SU-DHL-6 (cell line): ENCODE measurements at regions not wholly inside any gene's neighbourhood (a gene's known extent, or its start where the extent isn't known, plus 50 kb on each side); places are given as distances from the start of the nearest gene placed in this dataset.

Experiments used
- H2AFZ ChIP-seq: fragments of 200-600 bp; sonication (generic); 2 replicates; pipeline ENCODE4 v1.6.1; 2014; ENCODE audit warnings: low read depth, mild to moderate bottlenecking, moderate library complexity, mixed read lengths, antibody characterized with exemption, low read length; ENCODE audit not compliant: severe bottlenecking
- H3F3A ChIP-seq: fragments of 200-600 bp; shearing (Covaris generic); 2 replicates; pipeline ENCODE4 v1.6.0; 2016; ENCODE audit warnings: antibody characterized with exemption, mild to moderate bottlenecking; ENCODE audit not compliant: insufficient read depth
- H3K27ac ChIP-seq: fragments of 200-600 bp; sonication (generic); 2 replicates; pipeline ENCODE4 v1.5.1; 2016; ENCODE audit warnings: low read depth, mild to moderate bottlenecking, low read length, moderate library complexity, mixed read lengths
- H3K27me3 ChIP-seq: fragments of 200-600 bp; sonication (generic), shearing (Covaris generic); 2 replicates; pipeline ENCODE4 v1.6.0; 2014; ENCODE audit warnings: mild to moderate bottlenecking, low read length
- H3K36me3 ChIP-seq: fragments of 200-600 bp; sonication (generic); 2 replicates; pipeline ENCODE4 v1.6.1; 2014; ENCODE audit warnings: mild to moderate bottlenecking, low read length, mixed read lengths
- H3K4me2 ChIP-seq: fragments of 300-600, 200-600 bp; shearing (Covaris generic), sonication (generic); 2 replicates; pipeline ENCODE4 v1.6.0; 2014; ENCODE audit warnings: low read length, low read depth, mild to moderate bottlenecking; ENCODE audit not compliant: poor library complexity, severe bottlenecking
- H3K4me3 ChIP-seq: fragments of 200-600 bp; sonication (generic); 2 replicates; pipeline ENCODE4 v1.5.1; 2014; ENCODE audit warnings: antibody characterized with exemption, low read length, mild to moderate bottlenecking, mixed read lengths; ENCODE audit not compliant: insufficient read depth, poor library complexity, severe bottlenecking
- H3K79me2 ChIP-seq: fragments of 200-600 bp; sonication (generic); 2 replicates; pipeline ENCODE4 v1.6.1; 2014; ENCODE audit warnings: mild to moderate bottlenecking, low read length, moderate library complexity; ENCODE audit not compliant: insufficient read depth
- H3K9ac ChIP-seq: fragments of 200-600 bp; sonication (generic); 2 replicates; pipeline ENCODE4 v1.7.0; 2014; ENCODE audit warnings: mild to moderate bottlenecking, low read length
- H3K9me2 ChIP-seq: fragments of 200-600 bp; sonication (generic); replicated peaks from 2 replicates; pipeline ENCODE4 v1.6.1; 2014; ENCODE audit warnings: low read length; ENCODE audit not compliant: insufficient read depth
- H3K9me3 ChIP-seq: fragments of 200-600 bp; sonication (generic); 2 replicates; pipeline ENCODE4 v1.6.1; 2014; ENCODE audit warnings: low read length, mixed read lengths; ENCODE audit not compliant: insufficient read depth
- H4K20me1 ChIP-seq: fragments of 200-600 bp; sonication (generic); 2 replicates; pipeline ENCODE4 v1.6.1; 2014; ENCODE audit warnings: low read depth, mild to moderate bottlenecking, antibody characterized with exemption, low read length, moderate library complexity, mixed read lengths
- EZH2phosphoT487 ChIP-seq: fragments of 200-600 bp; sonication (generic), shearing (Covaris generic); conservative IDR thresholded peaks from 2 replicates; pipeline ENCODE4 v1.6.1; 2018; ENCODE audit warnings: mild to moderate bottlenecking, antibody characterized with exemption, low read length, moderate library complexity, mixed read lengths
- TF ChIP-seq, protein P1 (sequence below): fragments of 200-600 bp; sonication (generic); IDR thresholded peaks from one replicate; pipeline ENCODE4 v1.5.1; 2017; ENCODE audit warnings: antibody characterized with exemption, mild to moderate bottlenecking, low read length, moderate library complexity; ENCODE audit not compliant: insufficient read depth, poor library complexity, severe bottlenecking

- Histone ChIP-seq H3K36me3 (no peaks in the 10 kb centered on the region), H3K79me2 (no peaks in the 10 kb centered on the region), H2AFZ (no peak overlapping the region), H3K9ac (no peak overlapping the region), H3K9me3 (no peaks in the 10 kb centered on the region), H3K27me3 (no peaks in the 10 kb centered on the region), H4K20me1 (no peaks in the 10 kb centered on the region), H3K4me2 (no peak overlapping the region), H3K27ac (no peak overlapping the region), H3F3A (no peaks in the 10 kb centered on the region), H3K4me3 (no peak overlapping the region), H3K9me2 (no peaks in the 10 kb centered on the region)
- TF ChIP-seq, protein P1, sequence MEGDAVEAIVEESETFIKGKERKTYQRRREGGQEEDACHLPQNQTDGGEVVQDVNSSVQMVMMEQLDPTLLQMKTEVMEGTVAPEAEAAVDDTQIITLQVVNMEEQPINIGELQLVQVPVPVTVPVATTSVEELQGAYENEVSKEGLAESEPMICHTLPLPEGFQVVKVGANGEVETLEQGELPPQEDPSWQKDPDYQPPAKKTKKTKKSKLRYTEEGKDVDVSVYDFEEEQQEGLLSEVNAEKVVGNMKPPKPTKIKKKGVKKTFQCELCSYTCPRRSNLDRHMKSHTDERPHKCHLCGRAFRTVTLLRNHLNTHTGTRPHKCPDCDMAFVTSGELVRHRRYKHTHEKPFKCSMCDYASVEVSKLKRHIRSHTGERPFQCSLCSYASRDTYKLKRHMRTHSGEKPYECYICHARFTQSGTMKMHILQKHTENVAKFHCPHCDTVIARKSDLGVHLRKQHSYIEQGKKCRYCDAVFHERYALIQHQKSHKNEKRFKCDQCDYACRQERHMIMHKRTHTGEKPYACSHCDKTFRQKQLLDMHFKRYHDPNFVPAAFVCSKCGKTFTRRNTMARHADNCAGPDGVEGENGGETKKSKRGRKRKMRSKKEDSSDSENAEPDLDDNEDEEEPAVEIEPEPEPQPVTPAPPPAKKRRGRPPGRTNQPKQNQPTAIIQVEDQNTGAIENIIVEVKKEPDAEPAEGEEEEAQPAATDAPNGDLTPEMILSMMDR, result no peak
- no peak for TF ChIP-seq EZH2phosphoT487
Measured at GRCh38 chr14:100473249-100473648, 114.0 kb downstream of the BEGAIN start.

DNA sequence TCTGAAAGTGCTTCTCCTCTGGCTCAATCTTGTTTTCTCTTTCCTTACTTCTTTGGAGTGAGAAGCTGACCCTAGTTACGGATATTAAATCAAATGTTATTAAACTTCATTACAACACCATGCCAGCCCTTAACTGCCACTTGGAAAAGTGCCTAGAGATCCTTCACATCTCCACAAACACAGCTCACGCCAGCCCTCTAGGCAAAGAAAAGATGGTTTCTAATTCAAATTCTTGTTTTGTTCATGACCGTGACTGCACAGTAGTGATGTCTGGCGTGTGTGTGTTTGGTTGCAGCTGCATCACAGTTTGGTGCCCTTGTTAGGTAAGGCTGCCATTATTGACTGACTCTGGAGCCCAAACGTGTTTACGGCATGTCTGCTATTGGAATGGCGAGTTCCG, 113.0 kb downstream of the BEGAIN start:
- H4K20me1 ChIP-seq, result no peaks in the 10 kb centered on the region; the same call in 1 of the 2 replicates
- TF ChIP-seq, protein P1, result no peak
- TF ChIP-seq EZH2phosphoT487, result no peak
- H3K27ac ChIP-seq, result no peak overlapping the region

GRCh38 chr14:100475268-100475667, 111.9 kb downstream of the BEGAIN start:
- TF ChIP-seq, protein P1, result no peak
- TF ChIP-seq EZH2phosphoT487, result no peak
- no peak overlapping the region for H3K27ac ChIP-seq
- no peak overlapping the region for H3K4me2 ChIP-seq

More for the DNA sequence above, 113.0 kb downstream of the BEGAIN start:
- H3K9me2 ChIP-seq, result no peaks in the 10 kb centered on the region
- no peaks in the 10 kb centered on the region for H3K36me3 ChIP-seq
- no peak overlapping the region for H3K4me2 ChIP-seq
- H3K9ac ChIP-seq, result no peak overlapping the region
- H2AFZ ChIP-seq, result no peak overlapping the region
- H3K79me2 ChIP-seq, result no peaks in the 10 kb centered on the region
- H3F3A ChIP-seq, result no peaks in the 10 kb centered on the region
- H3K4me3 ChIP-seq, result no peak overlapping the region
- no peaks in the 10 kb centered on the region for H3K9me3 ChIP-seq
- H3K27me3 ChIP-seq, result no peaks in the 10 kb centered on the region

More at GRCh38 chr14:100475268-100475667, 111.9 kb downstream of the BEGAIN start:
- Histone ChIP-seq H3K36me3 (no peaks in the 10 kb centered on the region), H3K79me2 (no peaks in the 10 kb centered on the region), H3K9ac (no peak overlapping the region), H3F3A (no peaks in the 10 kb centered on the region), H3K4me3 (no peak overlapping the region), H2AFZ (no peak overlapping the region), H3K27me3 (no peaks in the 10 kb centered on the region), H4K20me1 (no peaks in the 10 kb centered on the region; the same call in 1 of the 2 replicates), H3K9me3 (no peaks in the 10 kb centered on the region), H3K9me2 (no peaks in the 10 kb centered on the region)
